Endothelial cell of umbilical vein (primary cell): ENCODE measurements at regions not wholly inside any gene's neighbourhood (a gene's known extent, or its start where the extent isn't known, plus 50 kb on each side); places are given as distances from the start of the nearest gene placed in this dataset.

ENCODE experiments used
- CTCF ChIP-seq, 2 donors: IDR thresholded peaks; 1 replicate in 1 of 2; 2 replicates in 1 of 2; pipeline ENCODE4 v1.5.1; 2011; ENCODE audit warnings: low read length in 2 of 2, mild to moderate bottlenecking in 2 of 2, moderate library complexity in 2 of 2, control low read depth in 1 of 2, inconsistent platforms in 1 of 2, low read depth in 1 of 2; ENCODE audit not compliant: insufficient read depth in 1 of 2; ENCODE audit errors: extremely low read depth in 1 of 2
- EZH2 ChIP-seq: IDR thresholded peaks from 2 replicates; pipeline ENCODE4 v1.6.1; 2012; ENCODE audit warnings: borderline replicate concordance, low read depth, mild to moderate bottlenecking, moderate library complexity, low read length, inconsistent platforms; ENCODE audit not compliant: severe bottlenecking
- FOS ChIP-seq: IDR thresholded peaks from 2 replicates; pipeline ENCODE4 v1.6.1; 2011; ENCODE audit warnings: mild to moderate bottlenecking, low read length, moderate library complexity, borderline replicate concordance; ENCODE audit not compliant: insufficient read depth
- GATA2 ChIP-seq: IDR thresholded peaks from 2 replicates; pipeline ENCODE4 v1.7.0; 2011; ENCODE audit warnings: low read depth, mild to moderate bottlenecking, moderate library complexity, mixed read lengths, low read length; ENCODE audit not compliant: insufficient read length, insufficient read depth
- JUN ChIP-seq: IDR thresholded peaks from 2 replicates; pipeline ENCODE4 v1.6.1; 2011; ENCODE audit warnings: borderline replicate concordance, low read depth; ENCODE audit not compliant: insufficient read length, insufficient read depth
- MAX ChIP-seq: IDR thresholded peaks from 2 replicates; pipeline ENCODE4 v1.6.1; 2011; ENCODE audit not compliant: insufficient read depth, insufficient read length
- MYC ChIP-seq: IDR thresholded peaks from one replicate; pipeline ENCODE4 v1.6.1; 2011; ENCODE audit warnings: mild to moderate bottlenecking, low read depth, low read length
- POLR2A ChIP-seq: IDR thresholded peaks from 2 replicates; pipeline ENCODE4 v1.6.1; 2012; ENCODE audit warnings: low read depth, mild to moderate bottlenecking, control low read depth, low read length
- POLR2AphosphoS5 ChIP-seq: IDR thresholded peaks from 2 replicates; pipeline ENCODE4 v1.6.1; 2012; ENCODE audit warnings: low read depth, mild to moderate bottlenecking, control low read depth, low read length, moderate library complexity; ENCODE audit not compliant: insufficient read depth

- TF ChIP-seq CTCF (IDR thresholded peaks at IDR 0.05; ENCODE audit: extremely low read depth in 1 of 2, insufficient read depth in 1 of 2, low read depth in 1 of 2, low read length in 2 of 2) (no peak), POLR2A (no peak), GATA2 (no peak), FOS (no peak), JUN (no peak), POLR2AphosphoS5 (no peak), MYC (no peak), MAX (no peak), EZH2 (no peak)
Measured at GRCh38 chr12:92385296-92385695, 239.7 kb upstream of the BTG1 start.
